Rectal smooth muscle tissue (tissue), 1 donor: ENCODE measurements at regions not wholly inside any gene's neighbourhood (a gene's known extent, or its start where the extent isn't known, plus 50 kb on each side); places are given as distances from the start of the nearest gene placed in this dataset.

Experiments used
- H3K27ac ChIP-seq: one replicate; pipeline ENCODE4 v1.7.0; 2013; ENCODE audit warnings: low read depth, low read length, inconsistent platforms
- H3K27me3 ChIP-seq: one replicate; pipeline ENCODE4 v1.7.0; 2013; ENCODE audit warnings: low read length; ENCODE audit not compliant: control insufficient read depth, insufficient read depth
- H3K36me3 ChIP-seq: one replicate; pipeline ENCODE4 v1.7.0; 2013; ENCODE audit warnings: low read length; ENCODE audit not compliant: control insufficient read depth, insufficient read depth
- H3K4me1 ChIP-seq: one replicate; pipeline ENCODE4 v1.7.0; 2013; ENCODE audit warnings: low read length; ENCODE audit not compliant: control insufficient read depth, insufficient read depth
- H3K4me3 ChIP-seq: one replicate; pipeline ENCODE4 v1.7.0; 2013; ENCODE audit warnings: low read length
- H3K9ac ChIP-seq: one replicate; pipeline ENCODE4 v1.7.0; 2013; ENCODE audit warnings: low read length

DNA sequence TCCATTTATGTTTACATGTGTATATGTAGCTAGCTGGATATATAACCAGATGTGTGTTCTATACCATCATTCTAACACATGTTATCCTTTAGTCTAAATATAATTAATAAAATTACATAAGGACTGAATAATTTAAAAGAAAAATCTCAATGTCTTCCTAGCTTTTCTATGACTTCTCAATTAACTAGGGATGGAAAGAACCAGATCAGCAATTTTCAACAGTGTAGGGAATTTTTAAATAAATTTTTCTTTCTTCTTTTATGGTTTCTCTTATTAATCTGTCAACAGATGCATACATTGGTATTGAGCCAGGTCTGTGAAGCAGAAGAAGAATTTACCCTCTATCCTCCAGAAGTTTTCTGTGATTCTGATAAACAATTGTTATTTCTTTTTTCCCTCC is 2180.4 kb upstream of the C9orf72 start:
- Histone ChIP-seq H3K36me3 (no peaks in the 10 kb centered on the region), H3K4me3 (no peak overlapping the region), H3K27ac (no peak overlapping the region), H3K9ac (no peak overlapping the region), H3K27me3 (no peaks in the 10 kb centered on the region), H3K4me1 (no peaks in the 10 kb centered on the region)

DNA sequence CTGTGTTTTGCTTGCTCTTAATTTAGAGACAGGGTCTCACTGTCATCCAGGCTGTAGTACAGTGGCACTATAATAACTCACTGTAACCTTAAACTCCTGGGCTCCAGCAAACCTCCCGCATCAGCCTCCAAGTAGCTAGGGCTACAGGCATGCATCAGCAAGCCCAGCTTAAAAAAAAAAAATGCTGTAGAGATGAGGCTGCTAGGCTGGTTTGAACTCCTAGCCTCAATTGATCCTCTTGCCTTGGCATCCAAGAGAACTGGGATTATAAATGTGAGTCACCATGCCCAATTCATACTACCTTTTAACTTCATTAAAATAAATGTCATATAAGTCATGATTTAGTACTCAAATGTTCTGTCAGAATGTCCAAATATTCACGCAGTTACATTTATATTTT is 2195.7 kb upstream of the C9orf72 start:
- Histone ChIP-seq H3K27me3 (no peaks in the 10 kb centered on the region), H3K36me3 (no peaks in the 10 kb centered on the region), H3K9ac (no peak overlapping the region), H3K4me1 (no peaks in the 10 kb centered on the region), H3K4me3 (no peak overlapping the region), H3K27ac (no peak overlapping the region)

DNA sequence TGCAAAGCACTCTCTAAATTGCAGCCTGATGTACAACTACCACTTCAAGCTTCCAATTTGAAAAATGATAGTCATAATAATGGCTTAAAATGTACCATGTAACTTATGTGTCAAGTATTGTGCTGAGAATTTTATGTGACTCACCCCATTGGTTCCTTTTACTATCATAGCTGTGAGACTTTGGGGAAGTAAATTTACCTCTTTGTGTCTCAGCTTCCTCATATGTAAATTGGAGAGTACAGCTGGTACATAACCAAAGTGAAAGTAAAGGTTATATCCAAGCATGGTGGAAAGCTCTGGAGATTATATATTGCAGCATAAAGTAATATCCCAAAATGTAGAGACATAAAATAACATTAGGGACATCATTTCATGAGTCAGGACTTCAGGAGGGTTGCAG is 2200.4 kb upstream of the C9orf72 start:
- H3K27ac ChIP-seq = no peak overlapping the region
- H3K4me1 ChIP-seq = no peaks in the 10 kb centered on the region
- H3K9ac ChIP-seq = no peak overlapping the region
- no peaks in the 10 kb centered on the region for H3K27me3 ChIP-seq
- no peak overlapping the region for H3K4me3 ChIP-seq
- H3K36me3 ChIP-seq = no peaks in the 10 kb centered on the region

DNA sequence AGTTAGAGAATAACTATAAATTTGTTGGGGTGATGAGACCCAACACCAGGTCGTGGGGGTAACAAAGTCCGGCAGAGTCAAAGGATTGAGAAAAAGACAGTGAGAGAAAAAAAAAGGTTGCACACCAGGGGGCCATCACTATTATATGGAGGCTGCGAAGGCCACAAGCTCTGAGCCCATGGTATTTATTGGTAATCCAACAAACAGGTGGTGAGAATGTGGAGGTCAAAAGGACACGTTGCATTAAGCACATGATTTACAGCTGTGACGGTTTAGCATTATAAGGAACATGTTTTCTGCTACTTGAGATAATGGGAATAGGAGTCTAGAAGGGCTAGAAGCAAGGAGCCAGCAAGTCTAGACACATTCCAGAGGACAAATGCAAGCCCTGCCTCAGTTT is 2202.2 kb upstream of the C9orf72 start:
- no peaks in the 10 kb centered on the region for H3K4me1 ChIP-seq
- H3K27ac ChIP-seq = no peak overlapping the region
- H3K9ac ChIP-seq = no peak overlapping the region
- no peaks in the 10 kb centered on the region for H3K27me3 ChIP-seq
- H3K36me3 ChIP-seq = no peaks in the 10 kb centered on the region
- no peak overlapping the region for H3K4me3 ChIP-seq

DNA sequence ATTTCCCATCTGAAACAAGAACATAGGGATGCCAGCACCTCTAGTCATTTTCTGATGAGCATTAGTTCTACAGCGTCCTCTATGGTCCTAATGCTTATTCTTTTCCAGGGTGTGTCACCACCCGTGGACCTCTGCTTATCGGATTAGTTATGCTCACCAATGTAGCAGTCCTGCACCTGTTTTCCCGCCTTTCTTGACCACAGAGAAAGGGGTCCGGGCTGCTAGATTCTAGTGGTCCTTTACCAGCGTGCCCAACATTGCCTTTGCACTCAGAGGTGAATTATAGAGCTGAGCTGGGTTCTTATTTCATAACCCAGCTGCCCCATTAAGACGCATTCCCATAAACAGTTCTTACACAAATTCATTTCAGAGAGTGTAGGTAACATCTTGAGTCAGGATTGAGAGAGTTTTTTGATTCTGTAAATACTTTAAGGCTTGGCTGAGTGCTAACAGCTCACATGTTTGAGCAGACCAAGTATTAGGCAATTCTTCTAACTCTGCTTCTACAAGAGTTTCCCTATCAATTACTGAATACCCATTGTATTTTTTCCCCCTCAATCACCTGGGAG is 2205.1 kb upstream of the C9orf72 start:
- Histone ChIP-seq H3K27ac (no peak overlapping the region), H3K4me3 (no peak overlapping the region), H3K27me3 (no peaks in the 10 kb centered on the region), H3K36me3 (no peaks in the 10 kb centered on the region), H3K9ac (no peak overlapping the region), H3K4me1 (no peaks in the 10 kb centered on the region)

DNA sequence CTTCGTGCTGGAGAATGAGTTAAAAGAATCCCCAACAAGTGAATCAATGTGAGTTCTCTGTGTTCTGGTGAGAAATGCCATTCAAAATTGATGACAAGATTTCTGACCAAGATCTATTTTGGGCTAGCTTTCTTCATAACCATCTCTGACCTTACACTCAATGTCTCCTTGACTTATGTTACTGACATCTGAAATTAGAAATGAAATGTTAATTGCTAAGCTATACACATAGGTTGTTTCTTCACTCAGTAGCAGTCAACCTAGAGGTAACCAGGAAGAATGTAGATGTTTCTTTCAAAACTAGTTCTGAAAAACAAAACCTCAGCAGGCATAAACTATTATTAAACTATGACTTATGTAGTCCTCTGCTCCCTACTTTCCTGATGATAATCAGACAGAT is 2220.7 kb upstream of the C9orf72 start:
- Histone ChIP-seq H3K4me3 (no peak overlapping the region), H3K4me1 (no peaks in the 10 kb centered on the region), H3K27me3 (no peaks in the 10 kb centered on the region), H3K27ac (no peak overlapping the region), H3K36me3 (no peaks in the 10 kb centered on the region), H3K9ac (no peak overlapping the region)

DNA sequence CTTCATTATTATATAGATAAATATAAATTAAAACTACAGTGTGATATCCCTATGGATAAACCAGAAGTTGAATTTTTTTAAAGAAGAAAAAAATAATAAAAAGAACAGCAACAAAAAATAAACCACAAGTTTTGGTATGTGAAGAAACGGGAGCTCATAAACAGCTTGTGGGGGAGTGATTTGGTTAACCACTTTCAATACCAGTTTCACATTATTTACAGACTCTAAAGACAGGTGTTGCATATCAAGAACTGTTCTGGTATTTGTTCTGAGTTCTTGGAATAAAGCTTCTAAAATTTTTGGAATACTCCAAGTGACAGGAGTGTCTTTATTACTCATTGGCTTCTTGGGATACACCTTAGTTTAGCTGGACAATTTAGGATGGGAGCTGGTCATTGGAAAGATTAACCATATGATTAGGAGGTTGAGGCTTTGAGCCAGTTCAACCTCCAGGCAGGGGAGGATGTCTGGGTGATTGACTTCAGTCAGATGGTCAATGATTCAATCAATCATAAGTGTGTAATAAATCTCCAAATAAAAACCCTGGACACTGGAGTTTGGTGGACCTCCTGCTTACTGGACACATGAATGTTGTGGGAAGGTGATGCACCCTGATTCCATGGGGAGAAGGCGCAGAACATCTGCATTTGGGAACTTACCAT is 2223.1 kb upstream of the C9orf72 start:
- Histone ChIP-seq H3K27ac (no peak overlapping the region), H3K27me3 (no peaks in the 10 kb centered on the region), H3K4me3 (no peak overlapping the region), H3K4me1 (no peaks in the 10 kb centered on the region), H3K9ac (no peak overlapping the region), H3K36me3 (no peaks in the 10 kb centered on the region)

DNA sequence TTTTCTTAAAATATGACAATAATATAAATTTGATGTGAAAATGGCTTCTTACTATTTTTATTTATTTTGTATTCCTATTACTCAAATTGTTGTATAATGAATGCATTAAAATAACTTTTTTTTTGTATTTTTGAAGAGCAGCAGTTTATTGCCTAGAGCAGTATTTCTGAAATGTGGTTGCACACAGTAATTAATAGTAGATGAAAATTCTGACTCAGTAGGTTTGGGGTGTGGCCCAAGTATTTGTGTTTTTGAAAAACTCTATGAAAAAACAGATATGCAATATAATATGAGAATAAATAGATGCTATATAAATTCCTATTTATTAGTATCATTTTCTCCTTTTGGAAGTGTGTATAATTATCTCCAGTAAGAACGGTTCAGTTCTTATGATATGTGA is 2225.3 kb upstream of the C9orf72 start:
- Histone ChIP-seq H3K27me3 (no peaks in the 10 kb centered on the region), H3K4me3 (no peak overlapping the region), H3K4me1 (no peaks in the 10 kb centered on the region), H3K9ac (no peak overlapping the region), H3K36me3 (no peaks in the 10 kb centered on the region), H3K27ac (no peak overlapping the region)

DNA sequence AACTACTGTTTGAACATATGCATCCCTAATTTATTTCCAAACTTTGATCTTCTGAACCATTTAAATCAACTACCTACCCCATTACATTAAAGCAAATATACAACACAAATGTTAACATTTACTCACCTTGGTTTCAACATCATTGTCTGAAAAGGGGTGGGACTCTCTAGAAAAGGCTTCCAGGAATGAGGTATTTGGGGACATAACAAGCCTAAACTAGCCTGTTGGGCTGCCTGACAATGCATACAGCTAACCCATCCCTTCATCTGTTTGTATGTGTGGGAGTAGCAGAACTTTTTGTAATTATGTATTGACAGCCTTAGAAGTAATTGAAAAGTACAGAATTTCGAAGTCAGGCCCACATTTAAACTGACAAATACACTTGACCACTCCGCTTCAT is 2225.9 kb upstream of the C9orf72 start:
- H3K9ac ChIP-seq = no peak overlapping the region
- H3K27ac ChIP-seq = no peak overlapping the region
- no peaks in the 10 kb centered on the region for H3K4me1 ChIP-seq
- H3K4me3 ChIP-seq = no peak overlapping the region
- H3K27me3 ChIP-seq = no peaks in the 10 kb centered on the region
- no peaks in the 10 kb centered on the region for H3K36me3 ChIP-seq

DNA sequence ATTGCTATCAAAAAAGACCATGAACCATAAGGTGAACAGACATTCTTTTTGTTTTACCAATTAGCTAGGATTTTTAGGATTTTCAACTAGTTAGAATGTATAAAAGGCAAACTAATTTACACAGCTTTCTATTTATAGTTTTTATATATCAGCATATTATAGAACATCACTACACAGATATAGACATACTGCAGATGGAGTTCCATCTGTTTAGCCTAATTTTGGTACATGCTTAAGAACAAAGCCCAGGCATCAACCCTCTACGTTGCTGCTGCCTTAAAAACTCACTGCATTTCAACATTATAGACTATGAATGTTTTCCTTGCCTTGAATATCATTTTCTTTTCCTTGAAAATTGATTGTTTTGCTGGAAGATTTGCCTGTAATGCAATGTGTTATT is 2227.5 kb upstream of the C9orf72 start:
- no peak overlapping the region for H3K27ac ChIP-seq
- no peaks in the 10 kb centered on the region for H3K27me3 ChIP-seq
- no peak overlapping the region for H3K9ac ChIP-seq
- H3K4me1 ChIP-seq = no peaks in the 10 kb centered on the region
- no peaks in the 10 kb centered on the region for H3K36me3 ChIP-seq
- no peak overlapping the region for H3K4me3 ChIP-seq

DNA sequence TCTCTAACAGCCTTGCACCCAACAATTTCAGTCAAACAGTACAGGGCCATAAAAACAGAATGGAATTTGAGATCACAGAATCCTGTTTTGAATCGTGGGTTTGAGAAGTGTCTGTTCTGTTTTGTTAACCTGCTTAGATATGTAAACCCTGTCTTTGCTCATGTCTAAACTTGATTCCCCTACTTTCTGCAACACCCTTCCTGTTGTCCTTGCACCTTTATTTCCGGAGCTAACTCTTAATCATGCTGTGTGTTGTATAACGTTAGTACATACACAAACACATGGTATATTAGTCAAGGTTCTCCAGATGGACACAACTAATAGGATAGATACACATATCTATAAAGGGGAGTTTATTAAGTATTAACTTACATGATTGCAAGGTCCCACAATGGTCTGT is 2229.2 kb upstream of the C9orf72 start:
- Histone ChIP-seq H3K36me3 (no peaks in the 10 kb centered on the region), H3K27ac (no peak overlapping the region), H3K27me3 (no peaks in the 10 kb centered on the region), H3K4me3 (no peak overlapping the region), H3K9ac (no peak overlapping the region), H3K4me1 (no peaks in the 10 kb centered on the region)

DNA sequence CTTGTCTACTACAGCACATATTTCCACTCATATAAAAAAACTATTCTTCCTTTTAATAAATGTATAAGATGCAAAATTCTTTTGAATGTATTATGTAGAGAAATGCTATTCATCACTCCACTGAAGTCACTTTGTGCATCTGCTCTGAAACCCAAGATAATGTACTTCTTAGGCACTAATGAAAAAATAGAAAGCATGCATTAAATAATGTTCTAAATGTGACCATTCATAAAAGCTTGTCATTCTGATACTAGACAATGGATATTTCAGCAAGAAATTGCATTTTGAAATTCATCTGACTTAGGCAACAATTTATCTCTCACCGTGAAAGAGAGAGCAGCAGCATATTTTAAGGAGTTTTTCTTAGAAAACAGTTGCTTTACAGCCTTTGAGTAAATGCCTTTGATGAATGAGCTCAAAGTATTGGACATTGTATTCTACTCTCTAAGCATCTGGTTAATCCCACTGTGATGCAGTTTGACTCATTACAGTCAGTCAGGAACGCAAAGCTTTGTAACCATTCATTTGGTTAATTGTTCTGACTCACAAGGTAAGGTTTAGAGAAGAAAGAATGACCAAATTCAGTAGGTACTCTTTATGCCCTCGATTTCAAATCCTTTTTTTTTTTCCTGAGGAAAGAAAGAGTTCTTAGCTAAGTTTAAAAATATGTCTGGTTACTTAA is 2233.8 kb upstream of the C9orf72 start:
- Histone ChIP-seq H3K36me3 (no peaks in the 10 kb centered on the region), H3K27me3 (no peaks in the 10 kb centered on the region), H3K4me1 (no peaks in the 10 kb centered on the region), H3K9ac (no peak overlapping the region), H3K27ac (no peak overlapping the region), H3K4me3 (no peak overlapping the region)
